Activated B cell treated with CpG ODN at 0.5 μM for 24 hours (primary cell): ENCODE measurements at regions not wholly inside any gene's neighbourhood (a gene's known extent, or its start where the extent isn't known, plus 50 kb on each side); places are given as distances from the start of the nearest gene placed in this dataset.

Experiments
- ATAC-seq: fragments of 200-7000 bp; cut with Tn5 transposase; one replicate; pipeline ENCODE4 v1.10.0; 2021; ENCODE audit warnings: low read depth, mild to moderate bottlenecking, moderate library complexity
- CTCF ChIA-PET: fragments of 350-600 bp; sonication (Branson Sonifier 250); formaldehyde crosslinking; loops from one replicate; lab custom pipeline; 2021; ENCODE audit warnings: antibody characterized with exemption; lab: Charles Lee
- POLR2A ChIA-PET: fragments of 350-600 bp; sonication (Branson Sonifier 250); formaldehyde crosslinking; loops from one replicate; lab custom pipeline; 2021; ENCODE audit warnings: antibody characterized with exemption; lab: Charles Lee
- DNase-seq: peaks from one replicate; pipeline ENCODE4 v3.0.0; 2022
- H3K27ac Mint-ChIP-seq: one replicate; pipeline ENCODE4 v1.8.0; 2020; ENCODE audit warnings: mixed read lengths
- H3K27me3 Mint-ChIP-seq: one replicate; pipeline ENCODE4 v1.8.0; 2021; ENCODE audit warnings: mixed read lengths
- H3K36me3 Mint-ChIP-seq: one replicate; pipeline ENCODE4 v1.8.0; 2021; ENCODE audit warnings: low read depth, mixed read lengths
- H3K4me1 Mint-ChIP-seq: one replicate; pipeline ENCODE4 v1.8.0; 2021; ENCODE audit warnings: mixed read lengths
- H3K4me3 Mint-ChIP-seq: one replicate; pipeline ENCODE4 v1.8.0; 2020; ENCODE audit warnings: mild to moderate bottlenecking, mixed read lengths
- H3K9me3 Mint-ChIP-seq: one replicate; pipeline ENCODE4 v1.8.0; 2020; ENCODE audit warnings: mixed read lengths
- intact Hi-C: fragments of 100-400 bp; cut with micrococcal nuclease; formaldehyde crosslinking; loops from one replicate; pipeline ENCODE4 v1.15.1; 2024
- TF ChIP-seq, protein P1 (sequence below): fragments of 200-600 bp; IDR thresholded peaks from one replicate; pipeline ENCODE4 v1.8.0; 2022; ENCODE audit warnings: antibody characterized with exemption, mild to moderate bottlenecking

DNA sequence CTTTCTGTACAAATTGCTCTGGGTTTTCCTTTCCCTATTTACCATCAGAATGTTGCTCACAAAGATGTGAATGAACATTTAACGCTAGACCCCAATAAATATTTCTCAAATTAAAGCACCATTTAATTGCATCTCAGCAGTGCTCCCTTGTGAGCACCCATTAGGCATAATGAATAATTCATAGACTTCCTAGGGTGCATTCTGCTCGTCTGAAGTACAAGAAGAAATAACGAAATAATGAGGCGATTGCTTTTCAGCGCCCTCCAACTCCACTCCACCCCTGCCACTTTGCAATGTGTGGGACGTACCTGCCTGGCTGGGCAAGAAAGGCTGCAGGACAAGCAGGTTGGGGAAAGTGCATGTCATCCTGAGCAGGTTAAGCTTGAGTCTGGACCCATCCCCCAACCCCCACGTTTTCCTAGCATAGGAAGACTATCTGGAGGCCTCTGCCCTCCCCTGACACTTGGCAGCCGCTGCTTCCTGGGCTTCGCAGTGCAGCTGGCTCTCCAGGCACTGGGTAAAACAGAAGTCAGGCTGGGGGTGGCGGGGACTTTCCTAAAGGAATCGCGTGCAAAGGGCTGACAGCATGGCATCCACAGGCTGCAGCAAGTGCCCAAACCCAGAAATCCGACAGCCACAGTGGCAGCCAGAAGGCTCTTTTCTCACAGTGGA, 253.7 kb downstream of the DUSP6 start:
- Mint-ChIP-seq H3K36me3 (no peaks in the 10 kb centered on the region), H3K4me1 (no peaks in the 10 kb centered on the region), H3K4me3 (no peak overlapping the region), H3K27me3 (peaks cover 2% of the 10 kb centered on the region), H3K27ac (no peak overlapping the region), H3K9me3 (no peaks in the 10 kb centered on the region)
- intact Hi-C loops: no loop called here
- ATAC-seq (no peak), DNase-seq (no peak)
- ChIA-PET POLR2A (no interaction called here), CTCF (no interaction called here)
- TF ChIP-seq, protein P1, sequence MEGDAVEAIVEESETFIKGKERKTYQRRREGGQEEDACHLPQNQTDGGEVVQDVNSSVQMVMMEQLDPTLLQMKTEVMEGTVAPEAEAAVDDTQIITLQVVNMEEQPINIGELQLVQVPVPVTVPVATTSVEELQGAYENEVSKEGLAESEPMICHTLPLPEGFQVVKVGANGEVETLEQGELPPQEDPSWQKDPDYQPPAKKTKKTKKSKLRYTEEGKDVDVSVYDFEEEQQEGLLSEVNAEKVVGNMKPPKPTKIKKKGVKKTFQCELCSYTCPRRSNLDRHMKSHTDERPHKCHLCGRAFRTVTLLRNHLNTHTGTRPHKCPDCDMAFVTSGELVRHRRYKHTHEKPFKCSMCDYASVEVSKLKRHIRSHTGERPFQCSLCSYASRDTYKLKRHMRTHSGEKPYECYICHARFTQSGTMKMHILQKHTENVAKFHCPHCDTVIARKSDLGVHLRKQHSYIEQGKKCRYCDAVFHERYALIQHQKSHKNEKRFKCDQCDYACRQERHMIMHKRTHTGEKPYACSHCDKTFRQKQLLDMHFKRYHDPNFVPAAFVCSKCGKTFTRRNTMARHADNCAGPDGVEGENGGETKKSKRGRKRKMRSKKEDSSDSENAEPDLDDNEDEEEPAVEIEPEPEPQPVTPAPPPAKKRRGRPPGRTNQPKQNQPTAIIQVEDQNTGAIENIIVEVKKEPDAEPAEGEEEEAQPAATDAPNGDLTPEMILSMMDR: no peak

DNA sequence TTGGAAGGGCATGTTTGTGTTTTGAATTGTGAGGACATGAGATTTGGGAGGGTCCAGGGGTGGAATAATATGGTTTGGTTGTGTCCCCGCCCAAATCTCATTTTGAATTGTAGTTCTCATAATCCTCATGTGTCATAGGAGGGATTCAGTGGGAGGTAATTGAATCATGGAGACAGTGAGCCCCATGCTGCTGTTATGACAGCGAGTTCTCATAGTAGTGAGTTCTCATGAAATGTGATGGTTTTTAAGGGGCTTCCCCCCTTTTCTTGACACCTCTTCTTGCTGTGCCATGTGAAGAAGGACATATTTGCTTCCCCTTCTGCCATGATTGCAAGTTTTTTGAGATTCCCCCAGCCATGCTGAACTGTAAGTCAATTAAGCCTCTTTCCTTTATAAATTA, 260.0 kb downstream of the DUSP6 start:
- no peak for ATAC-seq
- ChIA-PET CTCF (no interaction called here), POLR2A (no interaction called here)
- DNase-seq: no peak
- H3K9me3 Mint-ChIP-seq: peaks cover 10% of the 10 kb centered on the region
- no peaks in the 10 kb centered on the region for H3K4me1 Mint-ChIP-seq
- peaks cover 3% of the 10 kb centered on the region for H3K36me3 Mint-ChIP-seq
- H3K27me3 Mint-ChIP-seq: peaks cover 5% of the 10 kb centered on the region
- intact Hi-C loops: no loop called here
- TF ChIP-seq, protein P1: no peak
- H3K27ac Mint-ChIP-seq: no peak overlapping the region
- no peak overlapping the region for H3K4me3 Mint-ChIP-seq

DNA sequence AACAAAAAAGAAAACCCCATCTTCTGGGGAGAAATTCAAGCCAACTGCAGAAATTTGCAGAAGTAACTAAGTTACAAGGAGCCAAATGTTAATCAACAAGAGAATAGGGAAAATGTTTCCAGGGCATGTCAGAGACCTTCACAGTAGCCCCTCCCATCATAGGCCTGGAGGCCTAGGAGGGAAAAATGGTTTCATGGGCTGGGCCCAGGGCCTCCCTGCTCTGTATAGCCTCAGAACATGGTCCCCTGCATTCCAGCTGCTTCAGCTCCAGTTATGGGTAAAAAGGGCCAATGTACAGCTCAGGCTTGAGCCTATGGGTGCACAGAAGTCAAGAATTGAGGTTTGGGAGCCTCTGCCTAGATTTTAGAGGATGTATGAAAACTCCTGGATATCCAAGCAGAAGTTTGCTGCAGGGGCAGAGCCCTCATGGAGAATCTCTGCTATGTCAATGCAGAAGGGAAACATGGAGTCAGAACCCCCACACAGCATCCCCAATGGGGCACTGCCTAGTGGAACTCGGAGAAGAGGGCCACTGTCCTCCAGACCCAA, 260.9 kb downstream of the DUSP6 start:
- ChIA-PET POLR2A (no interaction called here), CTCF (no interaction called here)
- TF ChIP-seq, protein P1: no peak
- H3K9me3 Mint-ChIP-seq: peaks cover 10% of the 10 kb centered on the region
- no peaks in the 10 kb centered on the region for H3K4me1 Mint-ChIP-seq
- peaks cover 5% of the 10 kb centered on the region for H3K27me3 Mint-ChIP-seq
- ATAC-seq (no peak), DNase-seq (no peak)
- no peak overlapping the region for H3K4me3 Mint-ChIP-seq
- intact Hi-C loops: no loop called here
- H3K27ac Mint-ChIP-seq: no peak overlapping the region
- H3K36me3 Mint-ChIP-seq: peaks cover 3% of the 10 kb centered on the region

DNA sequence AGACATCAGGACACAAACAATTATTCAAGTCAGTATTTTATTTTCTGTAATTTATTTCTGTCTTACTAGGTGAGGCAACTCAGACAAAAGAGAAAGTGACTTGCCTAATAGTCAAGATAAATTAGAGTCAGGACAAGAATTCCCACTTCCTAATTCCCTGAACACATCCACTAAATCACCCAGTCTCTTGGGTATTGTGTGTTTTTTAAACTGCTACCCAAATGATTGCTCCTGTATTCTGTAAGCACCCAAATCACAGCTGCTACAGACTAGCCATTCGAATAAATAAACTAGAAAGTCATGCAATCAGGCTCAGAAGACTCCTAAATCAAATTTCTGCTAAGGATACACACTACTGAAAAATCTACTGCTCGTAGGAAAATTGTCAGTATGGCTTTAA, 263.0 kb downstream of the DUSP6 start:
- H3K9me3 Mint-ChIP-seq: peaks cover 10% of the 10 kb centered on the region
- intact Hi-C loops: no loop called here
- no peak overlapping the region for H3K4me3 Mint-ChIP-seq
- no peaks in the 10 kb centered on the region for H3K4me1 Mint-ChIP-seq
- ChIA-PET CTCF (no interaction called here), POLR2A (no interaction called here)
- ATAC-seq (no peak), DNase-seq (no peak)
- TF ChIP-seq, protein P1: no peak
- no peak overlapping the region for H3K27ac Mint-ChIP-seq
- peaks cover 7% of the 10 kb centered on the region for H3K27me3 Mint-ChIP-seq
- peaks cover 3% of the 10 kb centered on the region for H3K36me3 Mint-ChIP-seq

DNA sequence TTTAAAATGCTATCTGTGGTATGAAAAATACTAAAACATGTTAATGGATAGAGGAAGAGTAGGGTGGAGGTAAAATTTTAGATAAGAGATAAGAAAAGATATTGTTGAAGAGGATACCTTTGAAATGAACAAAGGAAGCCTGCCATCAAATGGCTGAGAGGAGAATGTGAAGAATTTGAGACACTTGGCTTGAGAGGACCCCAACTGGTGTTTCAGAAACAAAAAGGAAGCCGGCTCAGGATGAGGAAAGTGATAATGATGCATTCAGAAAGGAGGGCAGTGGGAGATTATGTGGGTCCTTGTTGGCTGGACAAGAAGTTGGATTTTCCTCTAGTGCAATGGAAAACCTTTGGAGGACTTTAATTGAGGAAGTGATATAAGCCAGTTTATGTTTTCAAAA, 264.4 kb downstream of the DUSP6 start:
- intact Hi-C loops: no loop called here
- TF ChIP-seq, protein P1: no peak
- ATAC-seq: no peak
- H3K9me3 Mint-ChIP-seq: peaks cover 10% of the 10 kb centered on the region
- ChIA-PET POLR2A (no interaction called here), CTCF (no interaction called here)
- H3K4me3 Mint-ChIP-seq: no peak overlapping the region
- H3K27ac Mint-ChIP-seq: no peak overlapping the region
- peaks cover 3% of the 10 kb centered on the region for H3K36me3 Mint-ChIP-seq
- DNase-seq: no peak
- H3K27me3 Mint-ChIP-seq: peaks cover 7% of the 10 kb centered on the region
- no peaks in the 10 kb centered on the region for H3K4me1 Mint-ChIP-seq
